Psoas muscle (tissue), 7 donors: ENCODE measurements at regions not wholly inside any gene's neighbourhood (a gene's known extent, or its start where the extent isn't known, plus 50 kb on each side); places are given as distances from the start of the nearest gene placed in this dataset.
A peak's percentile ranks its signal among the peaks of the same experiment; 100 is the strongest.

Experiments
- ATAC-seq, 4 donors: fragments of 200-7000 bp; cut with Tn5 transposase; one replicate each; pipeline ENCODE4 v1.9.1; 2020; ENCODE audit warnings: moderate library complexity in 3 of 4, mild to moderate bottlenecking in 2 of 4
- DNase-seq, 2 donors: peaks; one replicate each; pipeline ENCODE4 v3.0.0-alpha.2; 2020
- H3K27ac ChIP-seq: fragments of 200-600 bp; one replicate; pipeline ENCODE4 v1.8.0; 2022
- H3K27me3 ChIP-seq, 3 donors: fragments of 200-600 bp in 1 of 3; one replicate each; pipeline versions ENCODE4 v1.6.1 to v1.8.0; 2013 to 2022; ENCODE audit warnings: low read length in 2 of 3, mild to moderate bottlenecking in 2 of 3, moderate library complexity in 1 of 3; ENCODE audit not compliant: insufficient read depth in 3 of 3
- H3K36me3 ChIP-seq, 2 donors: fragments of 200-600 bp in 1 of 2; one replicate each; pipeline versions ENCODE4 v1.6.1 to v1.8.0; 2013 to 2022; ENCODE audit warnings: low read depth in 1 of 2, mild to moderate bottlenecking in 1 of 2, moderate library complexity in 1 of 2; ENCODE audit not compliant: insufficient read depth in 1 of 2
- H3K4me1 ChIP-seq: fragments of 200-600 bp; one replicate; pipeline ENCODE4 v1.8.0; 2022
- H3K4me3 ChIP-seq: fragments of 200-600 bp; one replicate; pipeline ENCODE4 v1.8.0; 2022; ENCODE audit warnings: mild to moderate bottlenecking
- H3K9me3 ChIP-seq: fragments of 200-600 bp; one replicate; pipeline ENCODE4 v1.8.0; 2022
- CTCF ChIP-seq: fragments of 200-600 bp; IDR thresholded peaks from one replicate; pipeline ENCODE4 v1.8.0; 2022; ENCODE audit warnings: antibody characterized with exemption
- WGBS, 3 donors: extraction: QIAGEN DNeasy Blood & Tissue Kit; methylation state at CpG; one replicate each; pipeline versions ENCODE4 v1.1.6 to v1.1.7; 2013; 5-methylcytosine and 5-hydroxymethylcytosine counted together
- intact Hi-C, 2 donors: fragments of 100-400 bp; cut with DNase I; formaldehyde crosslinking; loops; one replicate each; pipeline versions ENCODE4 v1.11.0 to v1.14.2; 2022
- donor health status: healthy with polysubstance abuse.
- donor health status: DM: no; HTN: no; CAD: no; lungs with moderate emphysema.
- donor health status: Bipolar disorder and iron deficiency.
- donor health status: healthy.
- donor health status: DM: yes; HTN: yes; CAD: no.
- donor health status: DM: no; HTN: no; CAD: no.
- donor health status: DM: yes; HTN: yes; CAD: no.

DNA sequence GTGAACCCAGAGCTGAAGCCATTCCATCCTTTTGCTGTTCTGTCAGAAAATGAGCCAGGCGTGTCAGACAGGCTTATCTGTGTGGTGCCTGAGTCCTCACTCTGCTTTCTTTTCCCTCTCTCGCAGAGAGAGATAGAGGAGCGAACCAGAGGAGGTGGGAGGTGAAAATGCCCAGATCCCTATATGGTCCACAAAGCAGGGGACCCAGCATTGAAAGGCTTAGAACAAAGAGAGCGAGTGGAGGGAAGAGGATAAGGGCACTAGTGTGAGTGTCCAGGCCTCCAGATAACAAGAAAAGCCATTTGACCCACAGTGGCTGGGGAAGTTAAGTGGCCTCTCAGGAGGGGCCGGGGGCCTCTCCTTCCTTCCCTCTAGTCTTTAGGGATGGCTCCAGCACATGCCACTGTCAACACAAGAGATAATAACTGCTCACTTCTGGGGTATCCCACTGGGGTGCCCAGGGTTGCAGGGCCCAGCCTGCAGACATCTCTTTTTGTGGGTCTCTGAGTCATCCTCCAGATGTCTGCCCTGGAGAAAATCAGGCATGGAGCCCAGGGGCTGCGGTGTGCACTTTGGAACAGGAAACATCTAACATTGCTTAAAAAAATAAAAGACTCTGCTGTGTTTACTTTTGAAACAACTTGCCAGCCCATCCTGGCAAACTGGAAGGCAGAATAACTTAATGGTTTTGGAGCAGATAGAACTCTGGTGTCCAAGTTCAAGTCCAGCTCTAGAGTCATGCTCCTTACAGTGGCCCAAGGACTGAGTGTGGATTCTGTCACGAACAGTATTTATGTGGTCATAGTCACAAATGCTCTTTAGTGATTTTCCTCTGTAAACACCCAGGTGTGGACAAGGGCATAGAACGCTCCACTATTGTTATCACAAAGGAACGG lies 189.5 kb downstream of the CXCL12 start:
- H3K27ac ChIP-seq = no peak overlapping the region

DNA sequence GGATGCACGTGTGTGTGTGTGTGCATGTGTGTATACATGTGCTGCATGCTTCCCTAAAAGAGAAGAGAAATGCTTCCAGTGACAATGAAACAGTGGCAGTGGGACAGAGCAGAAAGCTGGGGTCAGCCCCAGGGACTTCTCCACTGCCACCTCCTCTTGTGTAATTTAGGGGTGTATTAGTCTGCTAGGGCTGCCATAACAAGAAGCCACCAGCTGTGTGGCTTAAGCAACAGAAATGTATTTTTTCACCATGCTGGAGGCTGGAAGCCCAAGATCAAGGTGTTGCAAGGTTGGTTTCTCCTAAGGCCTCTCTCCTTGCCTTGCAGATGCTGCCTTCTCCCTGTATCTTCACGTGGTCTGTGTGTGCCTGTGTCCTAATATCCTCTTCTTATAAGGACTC lies 190.5 kb downstream of the CXCL12 start:
- H3K27ac ChIP-seq = no peak overlapping the region
- WGBS, 3 donors = 89 to 97% (median 94%) methylated on average over 2 of the region's 2 CpGs

More for the DNA sequence above, 189.5 kb downstream of the CXCL12 start:
- no peak for TF ChIP-seq CTCF
- H3K36me3 ChIP-seq = no peaks in the 10 kb centered on the region
- intact Hi-C loops = no loop called here
- H3K4me3 ChIP-seq = no peak overlapping the region
- H3K4me1 ChIP-seq = no peaks in the 10 kb centered on the region
- DNase-seq (peak; percentile 74 to 80), ATAC-seq (peak; percentile 52 to 77 (median 64))
- H3K9me3 ChIP-seq = peaks cover 6% of the 10 kb centered on the region
- WGBS, 3 donors = 68 to 70% (median 69%) methylated on average over 9 of the region's 9 CpGs
- no peaks in the 10 kb centered on the region for H3K27me3 ChIP-seq

DNA sequence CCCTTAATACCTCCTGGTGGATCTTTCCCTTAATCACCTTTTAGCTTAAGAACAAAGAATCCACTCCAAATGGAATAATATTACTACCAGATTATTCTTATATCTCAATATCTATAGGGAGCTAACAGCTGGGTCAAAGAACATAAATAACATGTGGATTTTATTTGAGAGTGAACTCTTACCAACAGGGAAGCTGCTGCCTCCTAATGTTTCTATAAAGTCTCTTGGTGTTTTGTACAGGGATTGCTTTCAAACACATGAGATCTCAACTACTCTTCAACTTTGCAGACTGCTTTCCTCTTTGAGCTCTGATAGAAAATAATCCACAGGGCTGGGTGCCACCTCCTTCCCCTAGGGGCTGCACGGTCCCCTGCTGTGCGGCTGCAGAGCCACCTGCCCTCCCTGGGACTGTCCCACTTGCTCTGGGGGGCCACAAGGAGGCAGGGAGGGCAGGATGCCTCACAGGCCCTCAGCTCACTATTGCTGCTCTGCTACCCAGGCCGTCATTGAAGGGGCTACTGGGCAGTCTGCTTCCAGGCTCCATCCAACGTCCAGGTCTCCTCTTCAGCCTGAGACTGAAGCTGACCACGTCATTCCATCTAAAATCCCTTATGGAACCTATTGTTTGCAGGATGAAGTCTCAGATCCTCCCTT lies 191.2 kb downstream of the CXCL12 start:
- no peak for DNase-seq
- no peak for TF ChIP-seq CTCF
- Histone ChIP-seq H3K4me3 (no peak overlapping the region), H3K4me1 (no peaks in the 10 kb centered on the region), H3K36me3 (no peaks in the 10 kb centered on the region), H3K9me3 (peaks cover 6% of the 10 kb centered on the region), H3K27ac (no peak overlapping the region), H3K27me3 (no peaks in the 10 kb centered on the region)
- 86 to 92% (median 88%) methylated on average over 5 of the region's 5 CpGs for WGBS, 3 donors
- intact Hi-C loops = no loop called here
- no peak for ATAC-seq

More for the DNA sequence above, 190.5 kb downstream of the CXCL12 start:
- ATAC-seq (no peak), DNase-seq (no peak)
- peaks cover 6% of the 10 kb centered on the region for H3K9me3 ChIP-seq
- H3K4me1 ChIP-seq = no peaks in the 10 kb centered on the region
- H3K27me3 ChIP-seq = no peaks in the 10 kb centered on the region
- intact Hi-C loops = no loop called here
- H3K36me3 ChIP-seq = no peaks in the 10 kb centered on the region
- no peak for TF ChIP-seq CTCF
- H3K4me3 ChIP-seq = no peak overlapping the region

DNA sequence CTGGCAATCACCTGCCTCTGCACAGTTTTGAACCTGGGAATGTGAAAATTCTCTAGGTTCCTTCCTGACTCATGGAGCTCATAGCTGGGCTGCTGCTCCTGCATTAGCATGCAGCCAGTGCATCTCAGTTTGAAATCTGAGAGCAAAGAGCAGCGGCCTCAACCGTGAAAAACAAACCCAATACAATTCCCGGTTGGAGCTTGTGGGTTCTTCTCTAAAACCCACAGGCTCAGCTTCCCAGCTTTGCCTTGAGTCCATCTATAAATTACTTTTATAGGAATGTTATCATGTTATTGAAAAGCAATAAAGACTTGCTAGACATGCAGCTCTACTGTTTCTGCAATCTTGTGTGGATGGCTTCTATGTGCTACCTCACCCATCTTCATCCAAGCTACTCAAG lies 191.7 kb downstream of the CXCL12 start:
- no peak for TF ChIP-seq CTCF
- ATAC-seq = no peak
- H3K27ac ChIP-seq = no peak overlapping the region
- H3K27me3 ChIP-seq = no peaks in the 10 kb centered on the region
- no peaks in the 10 kb centered on the region for H3K36me3 ChIP-seq
- no peaks in the 10 kb centered on the region for H3K4me1 ChIP-seq
- peaks cover 6% of the 10 kb centered on the region for H3K9me3 ChIP-seq
- DNase-seq = no peak
- intact Hi-C loops = no loop called here
- 67 to 73% (median 71%) methylated on average over 3 of the region's 3 CpGs for WGBS, 3 donors
- no peak overlapping the region for H3K4me3 ChIP-seq
